ENCODE measurements at regions not wholly inside any gene's neighbourhood (a gene's known extent, or its start where the extent isn't known, plus 50 kb on each side); places are given as distances from the start of the nearest gene placed in this dataset.

DNA sequence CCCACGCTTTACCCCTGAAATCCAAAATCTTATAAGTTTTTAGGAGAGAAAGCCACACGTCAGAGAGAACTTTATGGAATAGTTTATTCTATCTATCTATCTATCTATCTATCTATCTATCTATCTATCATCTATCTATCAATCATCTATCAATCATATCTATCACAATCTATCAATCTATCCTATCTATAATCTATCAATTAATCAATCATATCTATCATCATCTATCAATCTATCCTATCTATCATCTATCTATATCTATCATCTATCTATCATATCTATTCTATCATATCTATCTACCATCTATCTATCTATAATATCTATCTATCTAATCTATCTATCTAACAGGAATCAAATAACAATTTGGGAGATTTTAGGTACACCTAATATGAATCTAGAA is 115.1 kb downstream of the FGF9 start:
- H3K14ac ChIP-seq (replicated peaks; ENCODE audit: low read depth, low read length), result no peak overlapping the region
- no peaks in the 10 kb centered on the region for H3K9me3 ChIP-seq (ENCODE audit: control insufficient read depth, insufficient read depth, low read length)
- no peak overlapping the region for H3K27ac ChIP-seq (ENCODE audit: insufficient read depth, low read length)
- H4K5ac ChIP-seq (ENCODE audit: low read depth, low read length), result no peak overlapping the region
- H3K79me1 ChIP-seq (ENCODE audit: low read depth in 1 of 2, low read length in 2 of 2), result no peaks in the 10 kb centered on the region
- H2AK5ac ChIP-seq (ENCODE audit: low read depth, low read length), result no peak overlapping the region
- H3K4ac ChIP-seq (ENCODE audit: low read depth, low read length), result no peak overlapping the region
- no peak for ATAC-seq (ENCODE audit: low read depth)
- no peaks in the 10 kb centered on the region for H3K36me3 ChIP-seq (ENCODE audit: control insufficient read depth, insufficient read depth, low read length)
- H3K9ac ChIP-seq (ENCODE audit: low read depth, low read length), result no peak overlapping the region
- H2BK15ac ChIP-seq (ENCODE audit: low read depth, low read length), result no peak overlapping the region
- H3K4me1 ChIP-seq (ENCODE audit: control insufficient read depth, insufficient read depth, low read length), result peaks cover 2% of the 10 kb centered on the region; the same call in 1 of the 2 replicates
- ChIA-PET CTCF (no interaction called here), POLR2A (ENCODE audit: unreplicated experiment) (no interaction called here)
- no peak overlapping the region for H4K91ac ChIP-seq (ENCODE audit: insufficient read depth, low read depth, low read length)
- no peak overlapping the region for H3K4me2 ChIP-seq (ENCODE audit: low read depth, low read length)
- H2AFZ ChIP-seq (replicated peaks; ENCODE audit: low read length, poor library complexity), result no peak overlapping the region
- H3K56ac ChIP-seq (ENCODE audit: extremely low read depth, insufficient read depth, low read length), result no peak overlapping the region
- BruUV-seq (replicated peaks), result no TSS peak
- no peaks in the 10 kb centered on the region for H3K9me1 ChIP-seq (ENCODE audit: insufficient read depth, low read length)
- dilution Hi-C loops (cut with HindIII; ENCODE audit: low sequenced_read_pairs, unreplicated experiment) (no loop called here), intact Hi-C loops (cut with micrococcal nuclease) (no loop called here), in situ Hi-C loops (cut with MboI; ENCODE audit: low sequenced_read_pairs) (no loop called here)
- H2AK9ac ChIP-seq (replicated peaks; ENCODE audit: low read depth, low read length, poor library complexity), result no peak overlapping the region
- H3K18ac ChIP-seq (ENCODE audit: low read depth, low read length), result no peak overlapping the region
- no peak overlapping the region for H2BK120ac ChIP-seq (ENCODE audit: low read depth, low read length)
- no peak for DNase-seq
- H2BK5ac ChIP-seq (ENCODE audit: low read depth, low read length, poor library complexity, severe bottlenecking), result no peak overlapping the region
- no peak overlapping the region for H2BK20ac ChIP-seq (ENCODE audit: low read depth, low read length)
- TF ChIP-seq NFE2L2 (IDR thresholded peaks at IDR 0.05; ENCODE audit: low read depth, low read length) (no peak), MXI1 (IDR thresholded peaks at IDR 0.05; ENCODE audit: borderline replicate concordance, low read depth, low read length) (no peak), CHD1 (IDR thresholded peaks at IDR 0.05; ENCODE audit: low read depth, low read length) (no peak), FOS (IDR thresholded peaks at IDR 0.05; ENCODE audit: low read depth, low read length) (no peak), SMC3 (IDR thresholded peaks at IDR 0.05; ENCODE audit: low read depth, low read length) (no peak), USF2 (IDR thresholded peaks at IDR 0.05; ENCODE audit: low read depth, low read length) (no peak), RAD21 (IDR thresholded peaks at IDR 0.05; ENCODE audit: low read length) (no peak), MAZ (IDR thresholded peaks at IDR 0.05; ENCODE audit: borderline replicate concordance, low read depth, low read length) (no peak), CEBPB (IDR thresholded peaks at IDR 0.05; ENCODE audit: low read depth, low read length) (no peak), BHLHE40 (IDR thresholded peaks at IDR 0.05; ENCODE audit: low read depth, low read length) (no peak)
- H3K27me3 ChIP-seq (ENCODE audit: control insufficient read depth, insufficient read depth, low read length), result no peaks in the 10 kb centered on the region; the same call in 1 of the 2 replicates
- no peak overlapping the region for H3K4me3 ChIP-seq (ENCODE audit: insufficient read depth, low read depth, low read length)
- no peak overlapping the region for H4K8ac ChIP-seq (ENCODE audit: low read depth in 2 of 2, low read length in 2 of 2)
- H4K20me1 ChIP-seq (ENCODE audit: insufficient read depth, low read length), result no peaks in the 10 kb centered on the region
- no CpG with 5 or more reads among the region's 2 CpGs for WGBS, 2 experiments (ENCODE audit: extremely low coverage in 2 of 2, insufficient read length in 1 of 2)
- no peak overlapping the region for H3K23ac ChIP-seq (ENCODE audit: low read depth, low read length)
